Right atrium auricular region (tissue), 2 donors: ENCODE measurements at regions not wholly inside any gene's neighbourhood (a gene's known extent, or its start where the extent isn't known, plus 50 kb on each side); places are given as distances from the start of the nearest gene placed in this dataset.

Source experiments
- DNase-seq: peaks from one replicate; pipeline ENCODE4 v3.0.0-alpha.2; 2019; ENCODE audit warnings: low spot score
- H3K27ac ChIP-seq, 2 donors: fragments of 200-600 bp; sonication (generic); 1 replicate in 1 of 2; 2 replicates in 1 of 2; pipeline ENCODE4 v1.5.1; 2016 to 2019
- H3K27me3 ChIP-seq, 2 donors: fragments of 200-600 bp; sonication (generic); one replicate each; pipeline versions ENCODE4 v1.5.1 to v1.6.0; 2017 to 2019
- H3K36me3 ChIP-seq: fragments of 200-600 bp; sonication (generic); one replicate; pipeline ENCODE4 v1.5.1; 2016
- H3K4me1 ChIP-seq, 2 donors: fragments of 200-600 bp; sonication (generic); one replicate each; pipeline versions ENCODE4 v1.5.1 to v1.6.0; 2017 to 2019
- H3K4me3 ChIP-seq, 2 donors: fragments of 200-600 bp; sonication (generic); 1 replicate in 1 of 2; 2 replicates in 1 of 2; pipeline ENCODE4 v1.5.1; 2017 to 2019; ENCODE audit warnings: mild to moderate bottlenecking in 1 of 2, moderate library complexity in 1 of 2
- H3K9me3 ChIP-seq, 2 donors: fragments of 200-600 bp; sonication (generic); one replicate each; pipeline ENCODE4 v1.5.1; 2019
- CTCF ChIP-seq, 2 donors: fragments of 200-600 bp; sonication (generic); IDR thresholded peaks; one replicate each; pipeline ENCODE4 v1.5.1; 2019; ENCODE audit warnings: antibody characterized with exemption in 2 of 2

GRCh38 chr3:26406636-26407035 is 215.9 kb upstream of the LRRC3B start:
- Histone ChIP-seq H3K4me1 (no peaks in the 10 kb centered on the region), H3K4me3 (no peak overlapping the region), H3K36me3 (no peaks in the 10 kb centered on the region), H3K27me3 (no peaks in the 10 kb centered on the region), H3K27ac (no peak overlapping the region), H3K9me3 (no peaks in the 10 kb centered on the region)
- TF ChIP-seq CTCF (IDR thresholded peaks at IDR 0.05) = no peak
- no peak for DNase-seq

GRCh38 chr3:26418553-26418952 is 204.0 kb upstream of the LRRC3B start:
- no peak for DNase-seq
- H3K9me3 ChIP-seq = no peaks in the 10 kb centered on the region
- H3K4me3 ChIP-seq = no peak overlapping the region
- no peaks in the 10 kb centered on the region for H3K36me3 ChIP-seq
- no peak for TF ChIP-seq CTCF (IDR thresholded peaks at IDR 0.05)
- no peaks in the 10 kb centered on the region for H3K27me3 ChIP-seq
- no peak overlapping the region for H3K27ac ChIP-seq
- H3K4me1 ChIP-seq = no peaks in the 10 kb centered on the region

GRCh38 chr3:26422415-26422814 is 200.2 kb upstream of the LRRC3B start:
- no peak for DNase-seq
- no peak overlapping the region for H3K4me3 ChIP-seq
- H3K36me3 ChIP-seq = no peaks in the 10 kb centered on the region
- H3K4me1 ChIP-seq = no peaks in the 10 kb centered on the region
- H3K27me3 ChIP-seq = no peaks in the 10 kb centered on the region
- no peaks in the 10 kb centered on the region for H3K9me3 ChIP-seq
- TF ChIP-seq CTCF (IDR thresholded peaks at IDR 0.05) = no peak
- no peak overlapping the region for H3K27ac ChIP-seq

GRCh38 chr3:26425076-26425475 is 197.5 kb upstream of the LRRC3B start:
- Histone ChIP-seq H3K36me3 (no peaks in the 10 kb centered on the region), H3K9me3 (no peaks in the 10 kb centered on the region), H3K27ac (no peak overlapping the region), H3K27me3 (no peaks in the 10 kb centered on the region), H3K4me3 (no peak overlapping the region), H3K4me1 (no peaks in the 10 kb centered on the region)
- TF ChIP-seq CTCF (IDR thresholded peaks at IDR 0.05) = no peak
- no peak for DNase-seq

- Histone ChIP-seq H3K36me3 (no peaks in the 10 kb centered on the region), H3K27ac (no peak overlapping the region), H3K4me3 (no peak overlapping the region), H3K27me3 (no peaks in the 10 kb centered on the region), H3K4me1 (no peaks in the 10 kb centered on the region), H3K9me3 (no peaks in the 10 kb centered on the region)
- TF ChIP-seq CTCF (IDR thresholded peaks at IDR 0.05) = no peak
- DNase-seq = no peak
These were observed 193.6 kb upstream of the LRRC3B start for GRCh38 chr3:26428992-26429391.

GRCh38 chr3:26437678-26438077 is 184.9 kb upstream of the LRRC3B start:
- H3K27ac ChIP-seq = no peak overlapping the region
- H3K9me3 ChIP-seq = no peaks in the 10 kb centered on the region
- H3K36me3 ChIP-seq = no peaks in the 10 kb centered on the region
- no peaks in the 10 kb centered on the region for H3K4me1 ChIP-seq
- no peak for DNase-seq
- H3K4me3 ChIP-seq = no peak overlapping the region
- no peaks in the 10 kb centered on the region for H3K27me3 ChIP-seq
- no peak for TF ChIP-seq CTCF (IDR thresholded peaks at IDR 0.05)
